Gastrocnemius medialis (tissue), 4 donors: ENCODE measurements at regions not wholly inside any gene's neighbourhood (a gene's known extent, or its start where the extent isn't known, plus 50 kb on each side); places are given as distances from the start of the nearest gene placed in this dataset.

ENCODE experiments used
- POLR2A ChIP-seq, 2 donors: fragments of 450-650 bp; IDR thresholded peaks; one replicate each; pipeline ENCODE4 v1.6.1; 2017; ENCODE audit warnings: antibody characterized with exemption in 2 of 2, mild to moderate bottlenecking in 2 of 2, moderate library complexity in 2 of 2
- TF ChIP-seq, protein P1 (sequence below), 5 experiments: fragments of 450-650 bp in 3 of 5; fragments of 200-600 bp in 2 of 5; sonication (generic) in 2 of 5; IDR thresholded peaks in 4 of 5; conservative IDR thresholded peaks in 1 of 5; 1 replicate in 4 of 5; 2 replicates in 1 of 5; pipeline ENCODE4 v1.5.1; 2016 to 2019; ENCODE audit warnings: antibody characterized with exemption in 5 of 5, mild to moderate bottlenecking in 3 of 5, moderate library complexity in 3 of 5

- TF ChIP-seq, protein P1, sequence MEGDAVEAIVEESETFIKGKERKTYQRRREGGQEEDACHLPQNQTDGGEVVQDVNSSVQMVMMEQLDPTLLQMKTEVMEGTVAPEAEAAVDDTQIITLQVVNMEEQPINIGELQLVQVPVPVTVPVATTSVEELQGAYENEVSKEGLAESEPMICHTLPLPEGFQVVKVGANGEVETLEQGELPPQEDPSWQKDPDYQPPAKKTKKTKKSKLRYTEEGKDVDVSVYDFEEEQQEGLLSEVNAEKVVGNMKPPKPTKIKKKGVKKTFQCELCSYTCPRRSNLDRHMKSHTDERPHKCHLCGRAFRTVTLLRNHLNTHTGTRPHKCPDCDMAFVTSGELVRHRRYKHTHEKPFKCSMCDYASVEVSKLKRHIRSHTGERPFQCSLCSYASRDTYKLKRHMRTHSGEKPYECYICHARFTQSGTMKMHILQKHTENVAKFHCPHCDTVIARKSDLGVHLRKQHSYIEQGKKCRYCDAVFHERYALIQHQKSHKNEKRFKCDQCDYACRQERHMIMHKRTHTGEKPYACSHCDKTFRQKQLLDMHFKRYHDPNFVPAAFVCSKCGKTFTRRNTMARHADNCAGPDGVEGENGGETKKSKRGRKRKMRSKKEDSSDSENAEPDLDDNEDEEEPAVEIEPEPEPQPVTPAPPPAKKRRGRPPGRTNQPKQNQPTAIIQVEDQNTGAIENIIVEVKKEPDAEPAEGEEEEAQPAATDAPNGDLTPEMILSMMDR (IDR thresholded peaks at IDR 0.05 in 4 of 5, conservative IDR thresholded peaks at IDR 0.05 in 1 of 5) = no peak
- no peak for TF ChIP-seq POLR2A (IDR thresholded peaks at IDR 0.05)
These were observed 149.2 kb upstream of the FBXO33 start for GRCh38 chr14:39581474-39581873.
